CD14-positive monocyte (primary cell): ENCODE measurements at regions not wholly inside any gene's neighbourhood (a gene's known extent, or its start where the extent isn't known, plus 50 kb on each side); places are given as distances from the start of the nearest gene placed in this dataset.

Source experiments
- DNase-seq, 3 donors: peaks; one replicate each; pipeline ENCODE4 v3.0.0-alpha.2; 2011 to 2022
- H2AFZ ChIP-seq: 2 replicates; pipeline ENCODE4 v1.6.0; 2012; ENCODE audit warnings: mild to moderate bottlenecking, low read depth, low read length, inconsistent platforms; ENCODE audit not compliant: insufficient read depth, poor library complexity, severe bottlenecking
- H3K27ac ChIP-seq, 2 donors: 1 replicate in 1 of 2; 2 replicates in 1 of 2; pipeline ENCODE4 v1.5.1; 2012 to 2013; ENCODE audit warnings: low read length in 2 of 2, control low read depth in 1 of 2, inconsistent platforms in 1 of 2, low read depth in 1 of 2, mild to moderate bottlenecking in 1 of 2
- H3K27me3 ChIP-seq, 2 donors: one replicate each; pipeline versions ENCODE4 v1.6.0 to v1.6.1; 2011 to 2013; ENCODE audit warnings: low read length in 2 of 2; ENCODE audit not compliant: control insufficient read depth in 2 of 2, insufficient read depth in 2 of 2
- H3K36me3 ChIP-seq, 2 donors: replicated peaks in 1 of 2; 1 replicate in 1 of 2; 2 replicates in 1 of 2; pipeline versions ENCODE4 v1.5.1 to v1.6.1; 2012 to 2013; ENCODE audit warnings: low read length in 2 of 2, control low read depth in 1 of 2, inconsistent platforms in 1 of 2, mild to moderate bottlenecking in 1 of 2; ENCODE audit not compliant: insufficient read depth in 2 of 2, control insufficient read depth in 1 of 2
- H3K4me1 ChIP-seq, 2 donors: 1 replicate in 1 of 2; 2 replicates in 1 of 2; pipeline versions ENCODE4 v1.5.1 to v1.6.1; 2012 to 2013; ENCODE audit warnings: low read length in 2 of 2, control low read depth in 1 of 2, inconsistent platforms in 1 of 2, mild to moderate bottlenecking in 1 of 2, moderate library complexity in 1 of 2; ENCODE audit not compliant: insufficient read depth in 2 of 2, control insufficient read depth in 1 of 2
- H3K4me2 ChIP-seq: replicated peaks from 2 replicates; pipeline ENCODE3; 2012; ENCODE audit warnings: low read length, moderate library complexity, mild to moderate bottlenecking; ENCODE audit not compliant: poor library complexity, severe bottlenecking; ENCODE audit errors: extremely low read depth
- H3K4me3 ChIP-seq, 3 experiments: fragments of 200-600 bp in 1 of 3; sonication (generic) in 1 of 3; replicated peaks in 1 of 3; 1 replicate in 2 of 3; 2 replicates in 1 of 3; pipeline ENCODE4 v1.5.1; 2011 to 2013; ENCODE audit warnings: low read length in 3 of 3, mild to moderate bottlenecking in 3 of 3, control low read depth in 2 of 3, low read depth in 2 of 3, inconsistent platforms in 1 of 3, moderate library complexity in 1 of 3
- H3K79me2 ChIP-seq: 2 replicates; pipeline ENCODE4 v1.6.0; 2012; ENCODE audit warnings: mild to moderate bottlenecking, control low read depth, inconsistent platforms, low read length, moderate library complexity; ENCODE audit not compliant: insufficient read depth
- H3K9ac ChIP-seq: 2 replicates; pipeline ENCODE4 v1.6.0; 2017; ENCODE audit warnings: low read length, mild to moderate bottlenecking; ENCODE audit not compliant: insufficient read depth, poor library complexity, severe bottlenecking
- H3K9me3 ChIP-seq, 2 donors: replicated peaks in 1 of 2; 1 replicate in 1 of 2; 2 replicates in 1 of 2; pipeline versions ENCODE4 v1.5.1 to v1.6.1; 2012 to 2013; ENCODE audit warnings: low read length in 2 of 2, control low read depth in 1 of 2; ENCODE audit not compliant: control insufficient read depth in 1 of 2, insufficient read depth in 1 of 2
- H4K20me1 ChIP-seq: 2 replicates; pipeline ENCODE4 v1.6.0; 2012; ENCODE audit warnings: mild to moderate bottlenecking, low read length, control low read depth, moderate library complexity; ENCODE audit not compliant: insufficient read depth
- H3K27ac Mint-ChIP-seq, 7 donors: one replicate each; pipeline ENCODE4 v1.8.0; 2020; ENCODE audit warnings: mild to moderate bottlenecking in 7 of 7, mixed read lengths in 7 of 7, moderate library complexity in 6 of 7, inconsistent platforms in 2 of 7
- H3K27me3 Mint-ChIP-seq, 3 donors: one replicate each; pipeline ENCODE4 v1.8.0; 2021 to 2022; ENCODE audit warnings: low read depth in 3 of 3, mild to moderate bottlenecking in 3 of 3, mixed read lengths in 3 of 3, moderate library complexity in 3 of 3, inconsistent platforms in 1 of 3
- H3K36me3 Mint-ChIP-seq, 2 donors: one replicate each; pipeline ENCODE4 v1.8.0; 2020; ENCODE audit warnings: mixed read lengths in 2 of 2, inconsistent platforms in 1 of 2, mild to moderate bottlenecking in 1 of 2
- H3K4me1 Mint-ChIP-seq: one replicate; pipeline ENCODE4 v1.8.0; 2020; ENCODE audit warnings: mild to moderate bottlenecking, mixed read lengths
- H3K4me3 Mint-ChIP-seq, 2 donors: one replicate each; pipeline ENCODE4 v1.8.0; 2020; ENCODE audit warnings: mild to moderate bottlenecking in 2 of 2, mixed read lengths in 2 of 2, moderate library complexity in 1 of 2
- H3K9me3 Mint-ChIP-seq, 7 donors: one replicate each; pipeline ENCODE4 v1.8.0; 2020 to 2022; ENCODE audit warnings: mixed read lengths in 7 of 7, mild to moderate bottlenecking in 6 of 7, moderate library complexity in 6 of 7, inconsistent platforms in 2 of 7
- WGBS: methylation state at CpG from one replicate; pipeline ENCODE4 v1.1.5; 2013; ENCODE audit warnings: missing lambda C conversion rate; ENCODE audit not compliant: insufficient coverage; 5-methylcytosine and 5-hydroxymethylcytosine counted together
- intact Hi-C, 2 donors: fragments of 100-400 bp; cut with micrococcal nuclease; formaldehyde crosslinking; loops; one replicate each; pipeline versions ENCODE4 v1.15.0 to v1.15.1; 2023
- TF ChIP-seq, protein P1 (sequence below): fragments of 200-600 bp; IDR thresholded peaks from one replicate; pipeline ENCODE4 v1.8.0; 2022; ENCODE audit warnings: antibody characterized with exemption, mild to moderate bottlenecking

DNA sequence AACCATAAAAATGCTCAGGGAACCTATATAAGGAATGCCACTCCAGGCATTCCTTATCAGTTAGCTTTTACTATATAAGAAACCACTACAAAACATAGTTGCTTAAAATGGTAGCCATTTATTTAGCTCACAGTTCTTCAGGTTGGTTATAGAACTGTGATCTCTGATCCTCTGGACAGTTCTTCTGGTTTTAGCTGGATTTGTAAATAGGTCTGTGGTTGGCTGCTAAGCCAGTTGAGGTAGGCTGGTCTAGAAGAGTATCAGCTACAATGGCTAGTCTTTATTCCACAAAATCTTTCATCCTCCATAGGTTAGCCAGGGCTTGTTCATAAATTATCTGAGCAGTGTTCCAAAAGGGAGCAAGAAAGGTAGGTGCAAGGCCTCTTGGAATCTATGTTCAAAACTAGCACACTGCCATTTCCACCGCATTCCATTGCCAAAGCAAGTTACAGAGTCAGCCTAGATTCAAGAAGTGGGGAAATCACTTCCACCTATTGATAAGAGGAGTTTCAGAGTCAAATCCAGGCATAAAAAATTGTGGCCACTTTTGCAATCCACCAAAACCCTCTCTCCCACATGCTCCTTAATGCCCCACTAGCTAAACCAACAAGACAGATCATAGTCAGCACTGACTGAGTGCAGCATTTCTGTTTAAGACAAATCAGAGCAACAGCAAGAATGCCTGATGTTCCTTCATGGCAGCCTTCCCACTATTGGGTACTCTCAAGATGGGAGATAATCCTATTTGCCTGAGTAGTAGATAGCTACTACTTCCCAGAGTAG, 146.4 kb downstream of the IRS1 start:
- no peak for DNase-seq
- no peak overlapping the region for H3K4me3 Mint-ChIP-seq
- no peaks in the 10 kb centered on the region for H3K79me2 ChIP-seq
- H3K4me1 Mint-ChIP-seq: peaks cover 18% of the 10 kb centered on the region
- no peak overlapping the region for H3K4me3 ChIP-seq
- H3K9me3 ChIP-seq: peaks cover 13 to 20% of the 10 kb centered on the region in 2 donors
- H4K20me1 ChIP-seq: no peaks in the 10 kb centered on the region
- intact Hi-C loops: no loop called here
- no peak overlapping the region for H2AFZ ChIP-seq
- no peaks in the 10 kb centered on the region for H3K36me3 ChIP-seq
- H3K9ac ChIP-seq: no peak overlapping the region
- no peak overlapping the region for H3K27ac ChIP-seq
- peaks cover 46 to 71% of the 10 kb centered on the region in 2 donors for H3K27me3 ChIP-seq
- H3K4me2 ChIP-seq: no peak overlapping the region
- peaks cover 16% of the 10 kb centered on the region in 2 donors for H3K4me1 ChIP-seq
- H3K9me3 Mint-ChIP-seq: peaks cover 14 to 27% (median 23%) of the 10 kb centered on the region in 7 donors
- TF ChIP-seq, protein P1, sequence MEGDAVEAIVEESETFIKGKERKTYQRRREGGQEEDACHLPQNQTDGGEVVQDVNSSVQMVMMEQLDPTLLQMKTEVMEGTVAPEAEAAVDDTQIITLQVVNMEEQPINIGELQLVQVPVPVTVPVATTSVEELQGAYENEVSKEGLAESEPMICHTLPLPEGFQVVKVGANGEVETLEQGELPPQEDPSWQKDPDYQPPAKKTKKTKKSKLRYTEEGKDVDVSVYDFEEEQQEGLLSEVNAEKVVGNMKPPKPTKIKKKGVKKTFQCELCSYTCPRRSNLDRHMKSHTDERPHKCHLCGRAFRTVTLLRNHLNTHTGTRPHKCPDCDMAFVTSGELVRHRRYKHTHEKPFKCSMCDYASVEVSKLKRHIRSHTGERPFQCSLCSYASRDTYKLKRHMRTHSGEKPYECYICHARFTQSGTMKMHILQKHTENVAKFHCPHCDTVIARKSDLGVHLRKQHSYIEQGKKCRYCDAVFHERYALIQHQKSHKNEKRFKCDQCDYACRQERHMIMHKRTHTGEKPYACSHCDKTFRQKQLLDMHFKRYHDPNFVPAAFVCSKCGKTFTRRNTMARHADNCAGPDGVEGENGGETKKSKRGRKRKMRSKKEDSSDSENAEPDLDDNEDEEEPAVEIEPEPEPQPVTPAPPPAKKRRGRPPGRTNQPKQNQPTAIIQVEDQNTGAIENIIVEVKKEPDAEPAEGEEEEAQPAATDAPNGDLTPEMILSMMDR: no peak
- H3K36me3 Mint-ChIP-seq: no peaks in the 10 kb centered on the region
- no peak overlapping the region for H3K27ac Mint-ChIP-seq
- no CpG with 5 or more reads among the region's 1 CpG for WGBS
- H3K27me3 Mint-ChIP-seq: peaks cover 31 to 51% (median 32%) of the 10 kb centered on the region in 3 donors

DNA sequence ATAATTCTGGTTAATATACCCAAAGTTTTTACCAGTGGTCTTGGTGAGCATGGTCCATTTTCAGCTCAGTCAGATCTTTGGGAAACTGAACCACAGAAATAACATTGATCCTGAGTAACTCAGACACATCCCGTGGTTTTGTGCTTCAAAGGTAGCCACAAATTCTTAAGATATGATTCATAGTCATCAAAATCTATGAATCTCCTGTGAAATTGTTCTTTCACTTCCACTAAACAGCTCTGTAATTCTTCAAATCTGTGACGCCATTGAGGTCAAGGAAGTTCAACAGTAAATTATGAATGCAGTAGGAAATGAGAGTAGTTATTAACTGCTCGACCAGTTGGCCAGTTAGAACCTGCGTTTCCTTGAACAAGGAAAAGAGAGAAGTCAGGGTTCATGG, 147.3 kb downstream of the IRS1 start:
- H3K36me3 ChIP-seq: no peaks in the 10 kb centered on the region
- TF ChIP-seq, protein P1: no peak
- Mint-ChIP-seq H3K4me1 (peaks cover 18% of the 10 kb centered on the region), H3K27ac (peak overlapping the region in 1 of 7 donors; percentile 71), H3K27me3 (peaks cover 29 to 57% (median 35%) of the 10 kb centered on the region in 3 donors), H3K36me3 (no peaks in the 10 kb centered on the region), H3K4me3 (peak overlapping the region in 1 of 2 donors; percentile 40), H3K9me3 (peaks cover 14 to 27% (median 23%) of the 10 kb centered on the region in 7 donors)
- no peaks in the 10 kb centered on the region for H3K79me2 ChIP-seq
- no peak overlapping the region for H3K4me3 ChIP-seq
- WGBS: 20% methylated on average over 3 of the region's 4 CpGs
- H3K27ac ChIP-seq: no peak overlapping the region
- peaks cover 13 to 24% of the 10 kb centered on the region in 2 donors for H3K9me3 ChIP-seq
- peaks cover 16% of the 10 kb centered on the region in 2 donors for H3K4me1 ChIP-seq
- H3K27me3 ChIP-seq: peaks cover 44 to 69% of the 10 kb centered on the region in 2 donors
- H4K20me1 ChIP-seq: no peaks in the 10 kb centered on the region
- no peak overlapping the region for H2AFZ ChIP-seq
- peak; percentile 6 to 57 (median 11) for DNase-seq
- no peak overlapping the region for H3K9ac ChIP-seq
- H3K4me2 ChIP-seq: no peak overlapping the region
- intact Hi-C loops: no loop called here
